ENCODE measurements at regions not wholly inside any gene's neighbourhood (a gene's known extent, or its start where the extent isn't known, plus 50 kb on each side); places are given as distances from the start of the nearest gene placed in this dataset.
"Not testable (repeated sequence)": the region's sequence is repeated elsewhere in the genome, so short reads cannot be mapped to it uniquely, and the experiment has no call there.

- Histone ChIP-seq H3K27ac (no peak overlapping the region), H3K4me3 (no peak overlapping the region)
These were observed 57.3 kb upstream of the NOVA1 start for GRCh38 chr14:26655128-26655527.

DNA sequence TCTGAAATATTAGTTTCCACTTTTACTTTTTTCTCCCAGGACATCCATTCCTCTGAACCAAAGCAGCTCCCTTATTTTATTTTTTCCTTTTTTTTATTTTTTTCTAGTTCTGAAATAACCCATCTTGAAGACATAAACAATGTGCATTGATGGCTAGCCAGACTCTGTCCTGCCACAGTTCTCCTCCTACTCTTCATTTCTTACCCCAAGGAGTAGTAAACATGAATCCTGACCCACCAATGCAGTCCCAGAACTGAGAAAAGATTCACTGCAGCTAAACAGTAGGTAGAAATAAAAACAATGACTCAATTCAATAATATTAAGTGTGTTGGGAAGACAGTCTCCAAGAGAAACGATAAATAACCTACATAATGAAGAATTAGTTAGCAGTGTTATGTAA, 65.7 kb upstream of the NOVA1 start:
- H3K27ac ChIP-seq: no peak overlapping the region

DNA sequence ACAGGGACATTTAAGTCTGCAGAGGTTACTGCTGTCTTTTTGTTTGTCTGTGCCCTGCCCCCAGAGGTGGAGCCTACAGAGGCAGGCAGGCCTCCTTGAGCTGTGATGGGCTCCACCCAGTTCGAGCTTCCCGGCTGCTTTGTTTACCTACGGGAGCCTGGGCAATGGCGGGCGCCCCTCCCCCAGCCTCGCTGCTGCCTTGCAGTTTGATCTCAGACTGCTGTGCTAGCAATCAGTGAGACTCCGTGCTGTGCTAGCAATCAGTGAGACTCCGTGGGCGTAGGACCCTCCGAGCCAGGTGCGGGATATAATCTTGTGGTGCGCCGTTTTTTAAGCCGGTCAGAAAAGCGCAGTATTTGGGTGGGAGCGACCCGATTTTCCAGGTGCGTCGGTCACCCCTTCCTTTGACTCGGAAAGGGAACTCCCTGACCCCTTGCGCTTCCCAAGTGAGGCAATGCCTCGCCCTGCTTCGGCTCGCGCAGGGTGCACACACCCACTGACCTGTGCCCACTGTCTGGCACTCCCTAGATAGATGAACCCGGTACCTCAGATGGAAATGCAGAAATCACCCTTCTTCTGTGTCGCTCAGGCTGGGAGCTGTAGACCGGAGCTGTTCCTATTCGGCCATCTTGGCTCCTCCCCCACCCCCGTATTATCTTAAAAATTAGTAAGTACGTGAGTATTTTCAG, 81.0 kb upstream of the NOVA1 start:
- H3K27ac ChIP-seq, H3K4me3 ChIP-seq: not testable (repeated sequence)

More for the DNA sequence above, 65.7 kb upstream of the NOVA1 start:
- H3K4me3 ChIP-seq: no peak overlapping the region

- no peak overlapping the region for H3K4me3 ChIP-seq
- H3K27ac ChIP-seq: no peak overlapping the region
These were observed 87.6 kb upstream of the NOVA1 start for GRCh38 chr14:26685401-26685800.

- no peak overlapping the region for H3K4me3 ChIP-seq
- H3K27ac ChIP-seq: no peak overlapping the region
These were observed 89.5 kb upstream of the NOVA1 start for GRCh38 chr14:26687301-26687837.

DNA sequence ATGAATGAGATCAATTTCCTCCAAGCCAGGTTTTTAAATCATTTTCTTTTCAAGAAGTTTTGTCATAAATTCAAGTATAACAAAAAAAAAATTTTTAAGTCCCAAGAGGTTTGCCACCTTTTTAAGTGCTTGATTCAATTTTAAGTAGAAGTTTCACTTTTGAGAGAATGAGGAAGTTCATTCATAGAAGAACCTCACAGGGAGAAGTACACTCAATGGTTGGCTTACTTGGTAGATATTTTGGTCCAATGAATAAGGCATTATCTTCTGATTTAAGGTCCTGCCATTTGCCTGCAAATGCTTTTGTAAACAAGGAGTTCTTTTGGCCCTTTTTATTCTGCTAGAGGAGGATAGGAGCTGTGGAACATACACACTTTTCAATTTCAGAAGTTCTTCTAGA, 96.7 kb upstream of the NOVA1 start:
- Histone ChIP-seq H3K4me3 (no peak overlapping the region), H3K27ac (no peak overlapping the region)

GRCh38 chr14:26702721-26703230, 104.9 kb upstream of the NOVA1 start:
- no peak overlapping the region for H3K4me3 ChIP-seq
- no peak overlapping the region for H3K27ac ChIP-seq

GRCh38 chr14:26703686-26704366, 106.0 kb upstream of the NOVA1 start:
- Histone ChIP-seq H3K4me3 (no peak overlapping the region), H3K27ac (no peak overlapping the region)

GRCh38 chr14:26707234-26707633, 109.4 kb upstream of the NOVA1 start:
- no peak overlapping the region for H3K4me3 ChIP-seq
- no peak overlapping the region for H3K27ac ChIP-seq

- no peak overlapping the region for H3K4me3 ChIP-seq
- no peak overlapping the region for H3K27ac ChIP-seq
These were observed 111.2 kb upstream of the NOVA1 start for GRCh38 chr14:26709019-26709418.

GRCh38 chr14:26719514-26719913, 121.7 kb upstream of the NOVA1 start:
- H3K4me3 ChIP-seq: no peak overlapping the region
- no peak overlapping the region for H3K27ac ChIP-seq

DNA sequence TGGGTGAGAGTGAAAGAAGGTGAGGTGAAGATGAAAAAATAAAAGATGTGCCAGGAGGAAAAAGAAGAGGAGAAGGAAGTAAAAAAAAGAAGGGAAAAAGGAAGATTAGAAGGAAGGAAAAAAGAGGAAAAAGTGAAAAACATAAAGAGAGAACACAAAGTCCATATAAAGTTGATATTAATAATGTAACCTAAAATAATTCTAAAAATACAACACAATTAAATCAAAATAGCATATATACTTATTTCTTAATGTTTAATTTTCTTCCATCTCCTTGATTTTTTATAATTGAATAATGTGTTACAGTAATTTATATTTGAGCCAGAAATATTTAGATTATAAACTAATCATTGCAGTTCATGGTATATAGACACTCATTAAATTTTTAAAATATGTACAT, 124.4 kb upstream of the NOVA1 start:
- no peak overlapping the region for H3K4me3 ChIP-seq

DNA sequence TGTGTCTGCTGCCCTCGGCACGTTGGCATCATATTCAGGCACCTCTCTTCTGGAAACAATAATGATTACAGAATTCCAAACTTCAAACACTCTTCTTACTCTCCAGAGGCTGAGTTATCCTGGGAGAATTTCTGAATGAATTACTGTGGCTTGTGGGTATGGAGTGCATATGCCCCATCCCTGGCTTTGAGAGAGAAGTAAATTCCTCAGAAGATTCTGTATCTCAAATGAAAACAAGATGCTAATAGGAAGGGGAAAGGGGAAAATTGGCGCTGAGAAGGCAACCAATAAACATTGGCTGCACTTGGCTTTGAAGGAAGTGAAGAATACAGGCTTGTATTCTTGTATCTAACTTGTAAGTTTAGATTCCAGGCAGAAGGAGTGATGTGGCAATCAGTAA, 132.0 kb upstream of the NOVA1 start:
- H3K4me3 ChIP-seq: no peak overlapping the region
- H3K27ac ChIP-seq: no peak overlapping the region

More for the DNA sequence above, 124.4 kb upstream of the NOVA1 start:
- H3K27ac ChIP-seq: no peak overlapping the region

DNA sequence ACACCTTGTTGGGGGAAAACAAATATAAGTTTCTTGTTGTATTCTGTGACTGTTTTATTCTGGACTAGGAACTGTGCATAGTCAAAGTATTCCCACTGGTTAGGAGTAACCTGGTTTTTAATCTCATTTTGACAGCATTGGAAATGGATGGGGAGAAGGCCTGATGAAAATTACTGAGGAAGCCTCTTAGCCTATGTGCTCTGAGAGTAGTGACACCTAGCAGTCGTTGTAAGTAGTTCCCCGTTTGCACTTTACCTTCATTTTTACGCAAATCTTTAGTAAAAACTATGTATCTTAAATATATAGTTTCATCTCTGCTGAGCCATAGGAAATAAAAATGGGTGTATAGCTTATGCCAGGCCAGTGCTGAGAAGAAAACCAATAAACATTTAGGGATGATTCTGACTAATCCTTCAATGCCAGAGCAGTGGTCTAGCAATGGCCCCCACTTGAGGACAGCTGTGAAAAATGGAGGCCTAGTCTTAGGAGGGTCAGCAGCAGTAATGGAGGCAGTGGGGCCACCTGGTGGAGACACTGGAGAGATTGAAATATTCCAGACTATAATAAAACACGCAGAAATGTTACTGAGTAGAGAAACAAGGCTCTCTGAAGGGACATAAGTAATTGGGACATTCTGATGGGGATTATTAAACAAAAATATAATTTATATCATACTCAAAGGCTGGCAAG, 133.2 kb upstream of the NOVA1 start:
- Histone ChIP-seq H3K4me3 (no peak overlapping the region), H3K27ac (no peak overlapping the region)

DNA sequence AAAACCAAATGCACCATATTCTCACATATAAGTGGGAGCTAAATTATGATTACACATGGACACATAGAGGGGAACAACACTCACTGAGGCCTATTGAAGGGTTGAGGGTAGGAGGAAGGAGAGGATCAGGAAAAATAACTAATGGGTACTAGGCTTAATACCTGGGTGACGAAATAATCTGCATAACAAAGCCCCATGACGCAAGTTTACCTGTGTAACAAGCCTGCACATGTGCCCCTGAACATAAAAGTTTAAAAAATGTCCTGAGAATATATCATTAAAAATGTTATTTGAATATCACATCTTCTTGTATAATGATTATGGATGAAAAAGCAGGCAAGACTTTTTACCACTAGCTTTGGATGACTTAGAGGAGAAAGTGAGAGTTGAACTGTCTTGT, 138.0 kb upstream of the NOVA1 start:
- H3K27ac ChIP-seq: no peak overlapping the region

DNA sequence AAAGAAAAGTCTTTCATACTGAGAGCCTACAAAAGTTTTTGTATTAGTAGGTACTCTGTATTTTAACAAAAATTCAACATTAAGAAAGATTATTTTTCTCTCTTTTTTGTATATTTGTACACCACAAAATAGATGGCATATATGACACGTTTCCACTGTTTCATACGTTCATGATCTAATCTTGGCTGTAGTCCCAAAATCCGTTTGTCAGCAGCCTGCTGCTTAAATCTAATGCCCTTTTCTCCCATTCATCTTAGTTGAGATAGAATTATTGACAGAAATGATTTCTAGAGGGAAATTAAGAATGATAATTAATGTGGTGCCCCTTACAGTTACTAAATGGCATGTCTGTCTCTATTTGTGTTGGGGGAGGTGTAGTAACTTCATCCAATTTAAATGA, 140.7 kb upstream of the NOVA1 start:
- Histone ChIP-seq H3K4me3 (no peak overlapping the region), H3K27ac (no peak overlapping the region)

More for the DNA sequence above, 138.0 kb upstream of the NOVA1 start:
- no peak overlapping the region for H3K4me3 ChIP-seq

GRCh38 chr14:26741711-26742212, 143.9 kb upstream of the NOVA1 start:
- Histone ChIP-seq H3K27ac (no peak overlapping the region), H3K4me3 (no peak overlapping the region)

DNA sequence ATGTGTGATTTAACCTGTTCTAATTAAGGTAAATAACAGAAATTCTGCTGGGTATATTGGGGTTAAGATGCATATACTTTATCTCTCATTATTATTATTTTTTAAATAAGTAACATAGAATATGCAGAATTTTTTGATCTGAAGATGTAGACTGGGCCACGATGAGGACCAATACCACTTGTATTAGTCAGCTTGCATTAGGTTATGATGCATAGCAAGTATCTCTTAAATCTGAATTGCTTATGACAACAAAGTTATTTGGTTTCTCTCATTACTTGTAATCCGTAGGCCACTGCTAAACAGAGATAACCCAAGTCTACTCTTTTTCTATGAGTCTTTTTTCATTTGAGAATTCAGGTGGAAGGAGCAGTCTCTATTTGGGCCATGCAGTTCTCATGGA, 145.5 kb upstream of the NOVA1 start:
- no peak overlapping the region for H3K27ac ChIP-seq
- no peak overlapping the region for H3K4me3 ChIP-seq

GRCh38 chr14:26744903-26745302, 147.1 kb upstream of the NOVA1 start:
- H3K27ac ChIP-seq: no peak overlapping the region
- H3K4me3 ChIP-seq: no peak overlapping the region

DNA sequence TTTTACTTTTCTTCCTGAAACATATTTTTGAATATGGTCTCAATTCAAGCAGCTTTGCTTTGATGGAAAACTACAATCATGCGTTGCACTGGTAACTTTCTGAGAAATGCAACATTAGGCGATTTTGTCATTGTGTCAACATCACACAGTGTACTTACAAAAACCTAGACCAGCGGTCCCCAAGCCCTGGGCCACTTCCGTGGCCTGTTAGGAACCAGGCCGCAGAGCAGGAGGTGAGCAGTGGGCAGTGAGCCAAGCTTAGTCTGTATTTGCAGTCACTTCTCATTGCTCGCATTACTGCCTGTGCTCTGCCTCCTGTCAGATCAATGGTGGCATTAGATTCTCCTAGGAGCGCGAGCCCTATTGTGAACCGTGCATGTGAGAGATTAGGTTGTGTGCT, 163.7 kb upstream of the NOVA1 start:
- Histone ChIP-seq H3K4me3 (no peak overlapping the region), H3K27ac (no peak overlapping the region)

All from skin epidermis (tissue), 12 donors.